Liver (tissue), 8 donors: ENCODE measurements at regions not wholly inside any gene's neighbourhood (a gene's known extent, or its start where the extent isn't known, plus 50 kb on each side); places are given as distances from the start of the nearest gene placed in this dataset.

Experiments used
- DNase-seq: peaks from one replicate; pipeline ENCODE4 v3.0.0-alpha.2; 2017; ENCODE audit warnings: low spot score
- H3K27ac ChIP-seq, 2 donors: one replicate each; pipeline ENCODE4 v1.7.0; 2013; ENCODE audit warnings: inconsistent platforms in 2 of 2, low read length in 2 of 2, control low read depth in 1 of 2, low read depth in 1 of 2, mild to moderate bottlenecking in 1 of 2
- H3K27me3 ChIP-seq, 4 donors: one replicate each; pipeline versions ENCODE4 v1.6.1 to v1.7.0; 2013; ENCODE audit warnings: low read length in 3 of 4, inconsistent platforms in 1 of 4, mild to moderate bottlenecking in 1 of 4, moderate library complexity in 1 of 4; ENCODE audit not compliant: control insufficient read depth in 4 of 4, insufficient read depth in 4 of 4
- H3K36me3 ChIP-seq, 4 donors: one replicate each; pipeline versions ENCODE4 v1.6.1 to v1.7.0; 2013; ENCODE audit warnings: low read length in 3 of 4, mild to moderate bottlenecking in 3 of 4, low read depth in 1 of 4, moderate library complexity in 1 of 4; ENCODE audit not compliant: control insufficient read depth in 4 of 4, insufficient read depth in 3 of 4
- H3K4me1 ChIP-seq, 4 donors: one replicate each; pipeline versions ENCODE4 v1.6.1 to v1.7.0; 2013; ENCODE audit warnings: low read length in 3 of 4, mild to moderate bottlenecking in 3 of 4, moderate library complexity in 1 of 4; ENCODE audit not compliant: control insufficient read depth in 4 of 4, insufficient read depth in 4 of 4
- H3K4me3 ChIP-seq, 3 donors: one replicate each; pipeline versions ENCODE4 v1.6.1 to v1.7.0; 2013; ENCODE audit warnings: low read length in 3 of 3, control low read depth in 1 of 3, low read depth in 1 of 3, mild to moderate bottlenecking in 1 of 3
- H3K9ac ChIP-seq, 2 donors: one replicate each; pipeline ENCODE4 v1.7.0; 2013; ENCODE audit warnings: low read length in 2 of 2, mild to moderate bottlenecking in 2 of 2, moderate library complexity in 2 of 2, control low read depth in 1 of 2, low read depth in 1 of 2
- H3K9me3 ChIP-seq, 4 donors: one replicate each; pipeline versions ENCODE4 v1.6.1 to v1.7.0; 2013; ENCODE audit warnings: low read length in 3 of 4; ENCODE audit not compliant: control insufficient read depth in 4 of 4
- ATF3 ChIP-seq: IDR thresholded peaks from 2 replicates; pipeline ENCODE4 v1.6.1; 2016; ENCODE audit warnings: antibody characterized with exemption
- EGR1 ChIP-seq, 2 donors: IDR thresholded peaks; 2 replicates each; pipeline ENCODE4 v1.6.1; 2016 to 2018; ENCODE audit warnings: antibody characterized with exemption in 2 of 2, low read depth in 2 of 2
- FOXA1 ChIP-seq: IDR thresholded peaks from 2 replicates; pipeline ENCODE4 v1.6.1; 2016; ENCODE audit warnings: antibody characterized with exemption
- GABPA ChIP-seq, 2 donors: IDR thresholded peaks in 1 of 2; conservative IDR thresholded peaks in 1 of 2; 2 replicates each; pipeline ENCODE4 v1.6.1; 2016; ENCODE audit warnings: antibody characterized with exemption in 2 of 2, mild to moderate bottlenecking in 1 of 2, moderate library complexity in 1 of 2
- HNF4A ChIP-seq, 2 donors: conservative IDR thresholded peaks; 2 replicates each; pipeline ENCODE4 v1.6.1; 2016; ENCODE audit warnings: antibody characterized with exemption in 2 of 2, mild to moderate bottlenecking in 2 of 2
- HNF4G ChIP-seq: IDR thresholded peaks from 2 replicates; pipeline ENCODE4 v1.6.1; 2016; ENCODE audit warnings: antibody characterized with exemption
- JUND ChIP-seq, 2 donors: IDR thresholded peaks; 2 replicates each; pipeline ENCODE4 v1.6.1; 2016; ENCODE audit warnings: antibody characterized with exemption in 2 of 2
- RAD21 ChIP-seq, 2 donors: IDR thresholded peaks; 2 replicates each; pipeline ENCODE4 v1.6.1; 2016; ENCODE audit warnings: antibody characterized with exemption in 2 of 2, mild to moderate bottlenecking in 2 of 2
- REST ChIP-seq: IDR thresholded peaks from 2 replicates; pipeline ENCODE4 v1.6.1; 2016; ENCODE audit warnings: antibody characterized with exemption, mild to moderate bottlenecking
- RXRA ChIP-seq, 2 donors: IDR thresholded peaks; 2 replicates each; pipeline ENCODE4 v1.6.1; 2017 to 2018; ENCODE audit warnings: antibody characterized with exemption in 2 of 2, mild to moderate bottlenecking in 1 of 2
- SP1 ChIP-seq: IDR thresholded peaks from 2 replicates; pipeline ENCODE4 v1.6.1; 2018; ENCODE audit warnings: antibody characterized with exemption, mild to moderate bottlenecking
- TAF1 ChIP-seq: conservative IDR thresholded peaks from 2 replicates; pipeline ENCODE4 v1.6.1; 2016; ENCODE audit warnings: antibody characterized with exemption, mild to moderate bottlenecking
- YY1 ChIP-seq: IDR thresholded peaks from 2 replicates; pipeline ENCODE4 v1.6.1; 2016; ENCODE audit warnings: antibody characterized with exemption, mild to moderate bottlenecking
- WGBS: extraction: QIAGEN DNeasy Blood & Tissue Kit; methylation state at CpG from one replicate; pipeline ENCODE4 v1.1.7; 2013; 5-methylcytosine and 5-hydroxymethylcytosine counted together
- TF ChIP-seq, protein P1 (sequence below): IDR thresholded peaks from 2 replicates; pipeline ENCODE4 v1.6.1; 2016; ENCODE audit warnings: antibody characterized with exemption
- TF ChIP-seq, protein P2 (sequence below): IDR thresholded peaks from 2 replicates; pipeline ENCODE4 v1.6.1; 2016; ENCODE audit warnings: antibody characterized with exemption
- TF ChIP-seq, protein P3 (sequence below): fragments of 150-350 bp; IDR thresholded peaks from 2 replicates; pipeline ENCODE4 v1.5.1; 2017; ENCODE audit warnings: improper control_type of control experiment, low read depth, low read length; ENCODE audit not compliant: missing input control
- donor health status: healthy.
- donor health status: healthy.
- donor health status: healthy.
- donor health status: healthy.
- donor health status: healthy.

DNA sequence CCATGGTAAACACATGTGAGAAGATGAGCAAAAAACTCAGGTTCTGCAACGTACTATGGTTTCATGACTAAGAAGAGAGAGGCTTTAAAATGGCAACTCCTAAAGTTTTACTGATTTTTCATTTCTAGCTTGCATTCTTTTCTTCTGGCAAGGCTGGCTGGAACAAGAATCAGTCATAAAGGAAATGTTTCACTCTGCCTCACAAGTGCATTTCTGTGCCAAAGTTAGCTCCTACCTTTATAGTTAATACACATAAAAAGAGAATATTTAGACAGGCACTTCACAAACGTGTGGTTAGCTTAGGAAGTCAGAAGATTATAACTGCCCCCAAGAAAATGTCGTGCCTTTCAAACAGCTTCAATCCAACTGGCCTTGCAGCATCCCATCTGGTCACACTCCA, 417.1 kb upstream of the CDH11 start:
- no peak overlapping the region for H3K4me3 ChIP-seq
- TF ChIP-seq HNF4G = no peak
- TF ChIP-seq EGR1 (IDR thresholded peaks at IDR 0.05; ENCODE audit: low read depth in 2 of 2) = no peak
- H3K36me3 ChIP-seq = no peaks in the 10 kb centered on the region
- DNase-seq = no peak
- peaks cover 0 to 3% (median 1%) of the 10 kb centered on the region in 4 donors for H3K27me3 ChIP-seq
- no peaks in the 10 kb centered on the region for H3K9me3 ChIP-seq
- H3K27ac ChIP-seq = no peak overlapping the region
- 53% methylated on average over 3 of the region's 3 CpGs for WGBS
- no peaks in the 10 kb centered on the region for H3K4me1 ChIP-seq
- H3K9ac ChIP-seq = no peak overlapping the region

DNA sequence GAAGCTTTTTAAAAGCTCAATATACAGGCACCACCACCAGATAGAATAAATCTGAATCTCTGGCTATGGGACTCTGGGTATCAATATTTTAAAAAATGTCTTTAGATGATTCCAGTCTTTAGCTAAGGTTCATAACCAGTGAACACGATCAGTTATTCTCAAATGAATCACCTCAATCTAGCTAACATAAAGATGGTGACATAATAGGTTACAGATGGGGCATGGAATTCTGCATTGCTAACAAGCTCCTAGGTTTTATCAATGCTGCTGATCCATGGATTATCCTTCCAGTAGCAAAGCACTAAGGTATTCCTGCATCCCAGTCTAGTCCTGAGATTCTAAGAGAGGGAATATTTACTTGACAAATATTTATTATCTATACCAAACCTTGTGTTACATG, 415.5 kb upstream of the CDH11 start:
- TF ChIP-seq FOXA1 (no peak), JUND (IDR thresholded peaks at IDR 0.05) (no peak)
- TF ChIP-seq, protein P1, sequence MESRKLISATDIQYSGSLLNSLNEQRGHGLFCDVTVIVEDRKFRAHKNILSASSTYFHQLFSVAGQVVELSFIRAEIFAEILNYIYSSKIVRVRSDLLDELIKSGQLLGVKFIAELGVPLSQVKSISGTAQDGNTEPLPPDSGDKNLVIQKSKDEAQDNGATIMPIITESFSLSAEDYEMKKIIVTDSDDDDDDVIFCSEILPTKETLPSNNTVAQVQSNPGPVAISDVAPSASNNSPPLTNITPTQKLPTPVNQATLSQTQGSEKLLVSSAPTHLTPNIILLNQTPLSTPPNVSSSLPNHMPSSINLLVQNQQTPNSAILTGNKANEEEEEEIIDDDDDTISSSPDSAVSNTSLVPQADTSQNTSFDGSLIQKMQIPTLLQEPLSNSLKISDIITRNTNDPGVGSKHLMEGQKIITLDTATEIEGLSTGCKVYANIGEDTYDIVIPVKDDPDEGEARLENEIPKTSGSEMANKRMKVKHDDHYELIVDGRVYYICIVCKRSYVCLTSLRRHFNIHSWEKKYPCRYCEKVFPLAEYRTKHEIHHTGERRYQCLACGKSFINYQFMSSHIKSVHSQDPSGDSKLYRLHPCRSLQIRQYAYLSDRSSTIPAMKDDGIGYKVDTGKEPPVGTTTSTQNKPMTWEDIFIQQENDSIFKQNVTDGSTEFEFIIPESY = no peak
- WGBS = 51% methylated on average over 1 of the region's 1 CpG
- H3K27ac ChIP-seq = no peak overlapping the region
- H3K4me1 ChIP-seq = no peaks in the 10 kb centered on the region
- DNase-seq = no peak
- H3K27me3 ChIP-seq = peaks cover 0 to 3% (median 1%) of the 10 kb centered on the region in 4 donors
- no peaks in the 10 kb centered on the region for H3K9me3 ChIP-seq
- H3K9ac ChIP-seq = no peak overlapping the region
- no peaks in the 10 kb centered on the region for H3K36me3 ChIP-seq
- no peak overlapping the region for H3K4me3 ChIP-seq

GRCh38 chr16:65534121-65534528, 412.3 kb upstream of the CDH11 start:
- TF ChIP-seq EGR1 (IDR thresholded peaks at IDR 0.05; ENCODE audit: low read depth in 2 of 2) (no peak), HNF4A (conservative IDR thresholded peaks at IDR 0.05) (no peak), RAD21 (IDR thresholded peaks at IDR 0.05) (no peak), TAF1 (no peak), ATF3 (no peak), RXRA (IDR thresholded peaks at IDR 0.05) (no peak), YY1 (no peak), REST (no peak), FOXA1 (no peak), GABPA (IDR thresholded peaks at IDR 0.05 in 1 of 2, conservative IDR thresholded peaks at IDR 0.05 in 1 of 2) (no peak), HNF4G (no peak), JUND (IDR thresholded peaks at IDR 0.05) (no peak), SP1 (no peak)
- TF ChIP-seq, protein P2, sequence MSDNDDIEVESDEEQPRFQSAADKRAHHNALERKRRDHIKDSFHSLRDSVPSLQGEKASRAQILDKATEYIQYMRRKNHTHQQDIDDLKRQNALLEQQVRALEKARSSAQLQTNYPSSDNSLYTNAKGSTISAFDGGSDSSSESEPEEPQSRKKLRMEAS = no peak
- TF ChIP-seq, protein P3, sequence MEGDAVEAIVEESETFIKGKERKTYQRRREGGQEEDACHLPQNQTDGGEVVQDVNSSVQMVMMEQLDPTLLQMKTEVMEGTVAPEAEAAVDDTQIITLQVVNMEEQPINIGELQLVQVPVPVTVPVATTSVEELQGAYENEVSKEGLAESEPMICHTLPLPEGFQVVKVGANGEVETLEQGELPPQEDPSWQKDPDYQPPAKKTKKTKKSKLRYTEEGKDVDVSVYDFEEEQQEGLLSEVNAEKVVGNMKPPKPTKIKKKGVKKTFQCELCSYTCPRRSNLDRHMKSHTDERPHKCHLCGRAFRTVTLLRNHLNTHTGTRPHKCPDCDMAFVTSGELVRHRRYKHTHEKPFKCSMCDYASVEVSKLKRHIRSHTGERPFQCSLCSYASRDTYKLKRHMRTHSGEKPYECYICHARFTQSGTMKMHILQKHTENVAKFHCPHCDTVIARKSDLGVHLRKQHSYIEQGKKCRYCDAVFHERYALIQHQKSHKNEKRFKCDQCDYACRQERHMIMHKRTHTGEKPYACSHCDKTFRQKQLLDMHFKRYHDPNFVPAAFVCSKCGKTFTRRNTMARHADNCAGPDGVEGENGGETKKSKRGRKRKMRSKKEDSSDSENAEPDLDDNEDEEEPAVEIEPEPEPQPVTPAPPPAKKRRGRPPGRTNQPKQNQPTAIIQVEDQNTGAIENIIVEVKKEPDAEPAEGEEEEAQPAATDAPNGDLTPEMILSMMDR = no peak
- TF ChIP-seq, protein P1 = no peak
- Histone ChIP-seq H3K9me3 (peaks cover 0 to 3% (median 0%) of the 10 kb centered on the region in 4 donors), H3K27me3 (peaks cover 0 to 3% (median 1%) of the 10 kb centered on the region in 4 donors), H3K4me1 (no peaks in the 10 kb centered on the region), H3K9ac (no peak overlapping the region), H3K4me3 (no peak overlapping the region), H3K27ac (no peak overlapping the region), H3K36me3 (no peaks in the 10 kb centered on the region)
- WGBS = 80% methylated on average over 2 of the region's 2 CpGs
- DNase-seq = no peak
